ENCODE measurements at regions not wholly inside any gene's neighbourhood (a gene's known extent, or its start where the extent isn't known, plus 50 kb on each side); places are given as distances from the start of the nearest gene placed in this dataset.
"Not testable (repeated sequence)": the region's sequence is repeated elsewhere in the genome, so short reads cannot be mapped to it uniquely, and the experiment has no call there.

DNA sequence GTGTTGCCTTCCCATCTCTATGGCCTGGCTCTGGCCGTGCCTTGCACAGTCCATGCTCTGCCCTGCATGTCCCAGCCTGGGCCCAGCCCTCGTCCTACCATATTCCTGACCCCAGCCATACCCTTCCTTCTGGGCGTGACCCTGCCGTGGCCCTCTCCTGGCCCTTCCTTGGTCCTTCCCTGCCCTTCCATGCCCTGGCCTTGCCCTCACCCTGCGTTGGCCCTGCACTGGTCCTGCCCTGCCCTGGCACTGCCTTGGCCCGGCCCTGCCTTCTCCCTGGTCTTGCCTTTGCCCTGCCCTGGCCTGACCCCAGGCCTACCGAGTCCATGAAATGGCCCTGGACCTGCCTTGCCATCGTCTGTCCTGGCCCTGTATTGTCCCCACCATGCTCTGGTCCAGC is 1561.8 kb downstream of the RPIA start:
- DNase-seq; H3K36me3 ChIP-seq; H3K9me3 ChIP-seq; H3K4me3 ChIP-seq; intact Hi-C loops (cut with DNase I); H3K27me3 ChIP-seq; H3K27ac ChIP-seq; H3K4me1 ChIP-seq: not testable (repeated sequence)
- 41 to 55% methylated on average over 3 to 7 of the region's 8 CpGs for WGBS, 2 donors

DNA sequence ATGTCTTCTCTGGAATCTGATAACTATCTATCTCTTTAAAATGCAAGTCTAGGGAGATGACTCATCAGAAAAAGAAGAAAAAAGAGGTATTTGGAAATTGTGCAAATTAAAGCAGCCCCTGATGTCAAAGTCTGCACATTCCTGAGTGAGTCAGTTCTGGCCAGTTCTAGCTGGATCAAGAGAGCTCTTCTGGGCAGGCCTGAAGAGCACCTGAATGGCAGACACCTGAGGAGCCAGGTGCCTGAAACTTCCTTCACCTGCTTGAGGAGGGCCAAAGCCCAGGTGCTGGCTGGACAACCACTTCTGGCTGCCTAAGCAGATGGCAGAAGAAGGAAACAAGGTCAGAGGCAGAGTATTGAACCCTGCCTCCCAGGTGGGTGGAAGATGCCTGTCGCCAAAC is 1575.4 kb downstream of the RPIA start:
- DNase-seq; intact Hi-C loops (cut with DNase I); H3K4me3 ChIP-seq; H3K27me3 ChIP-seq; H3K4me1 ChIP-seq; H3K36me3 ChIP-seq; H3K9me3 ChIP-seq; H3K27ac ChIP-seq: not testable (repeated sequence)
- 71% methylated on average over 1 of the region's 1 CpG; no CpG with 5 or more reads in 1 of the 2 donors for WGBS, 2 donors

DNA sequence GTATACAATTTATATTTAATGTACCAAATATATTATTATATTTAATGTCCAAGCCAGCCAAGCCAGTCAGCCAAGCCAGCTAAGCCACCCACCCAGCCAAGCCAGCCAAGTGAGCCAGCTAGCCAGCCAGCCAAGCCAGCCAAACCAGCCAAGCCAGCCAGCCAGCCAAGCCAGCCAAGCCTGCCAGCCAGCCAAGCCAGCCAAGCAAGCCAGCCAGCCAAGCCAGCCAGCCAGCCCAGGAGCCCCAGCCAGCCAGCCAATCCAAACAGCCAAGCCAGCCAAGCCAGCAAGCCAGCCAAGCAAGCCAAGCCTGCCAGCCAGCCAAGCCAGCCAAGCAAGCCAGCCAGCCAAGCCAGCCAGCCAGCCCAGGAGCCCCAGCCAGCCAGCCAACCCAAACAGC is 1596.3 kb downstream of the RPIA start:
- H3K4me3 ChIP-seq; H3K27ac ChIP-seq; H3K4me1 ChIP-seq; DNase-seq; intact Hi-C loops (cut with DNase I); H3K27me3 ChIP-seq; H3K36me3 ChIP-seq; H3K9me3 ChIP-seq: not testable (repeated sequence)

DNA sequence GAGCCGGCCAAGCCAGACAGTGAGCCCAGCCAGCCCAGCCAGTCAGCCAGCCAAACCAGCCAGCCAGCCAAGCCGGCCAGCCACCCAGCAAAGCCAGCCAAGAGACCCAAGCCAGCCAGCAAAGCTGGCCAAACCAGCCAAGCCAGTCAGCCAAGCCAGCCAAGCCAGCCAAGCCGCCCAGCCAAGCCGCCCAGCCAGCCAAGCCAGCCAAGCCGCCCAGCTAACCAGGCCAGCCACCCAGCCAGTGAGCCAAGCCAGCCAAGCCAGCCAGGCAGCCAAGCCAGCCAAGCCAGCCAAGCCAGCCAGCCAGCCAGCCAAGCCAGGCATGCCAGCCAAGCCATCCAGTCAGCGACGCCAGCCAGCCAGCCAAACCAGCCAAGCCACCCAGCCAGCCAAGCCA is 1596.9 kb downstream of the RPIA start:
- H3K4me1 ChIP-seq; H3K4me3 ChIP-seq; H3K36me3 ChIP-seq; intact Hi-C loops (cut with DNase I); H3K27ac ChIP-seq; DNase-seq; H3K9me3 ChIP-seq; H3K27me3 ChIP-seq: not testable (repeated sequence)
- no CpG with 5 or more reads among the region's 7 CpGs for WGBS, 2 donors

DNA sequence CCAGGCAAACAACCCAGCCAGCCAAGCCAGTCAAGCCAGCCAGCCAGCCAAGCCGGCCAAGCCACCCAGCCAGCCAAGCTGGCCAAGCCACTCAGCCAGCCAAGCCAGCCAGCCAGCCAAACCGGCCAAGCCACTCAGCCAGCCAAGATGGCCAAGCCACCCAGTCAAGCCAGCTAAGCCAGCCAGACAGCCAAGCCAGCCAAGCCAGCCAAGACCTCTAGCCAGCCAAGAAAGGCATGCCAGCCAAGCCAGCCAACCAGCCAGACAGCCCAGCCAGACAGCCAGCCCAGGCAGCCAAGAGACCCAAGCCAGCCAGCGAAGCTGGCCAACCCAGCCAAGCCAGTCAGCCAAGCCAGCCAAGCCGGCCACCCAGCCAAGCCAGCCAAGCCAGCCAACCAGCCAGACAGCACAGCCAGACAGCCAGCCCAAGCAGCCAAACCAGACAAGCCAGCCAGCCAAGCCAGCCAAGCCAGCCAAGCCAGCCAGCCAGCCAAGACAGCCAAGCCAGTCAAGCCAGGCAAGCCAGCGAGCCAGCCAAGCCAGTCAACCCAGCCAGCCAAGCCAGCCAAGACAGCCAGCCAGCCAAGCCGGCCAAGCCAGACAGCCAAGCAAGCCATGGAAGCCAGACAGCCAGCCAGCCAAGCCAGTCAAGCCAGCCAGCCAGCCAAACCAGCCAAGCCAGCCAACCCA is 1598.0 kb downstream of the RPIA start:
- H3K27ac ChIP-seq; H3K36me3 ChIP-seq; DNase-seq; H3K9me3 ChIP-seq; H3K4me3 ChIP-seq; intact Hi-C loops (cut with DNase I); H3K27me3 ChIP-seq; H3K4me1 ChIP-seq: not testable (repeated sequence)
- no CpG with 5 or more reads among the region's 6 CpGs for WGBS, 2 donors

DNA sequence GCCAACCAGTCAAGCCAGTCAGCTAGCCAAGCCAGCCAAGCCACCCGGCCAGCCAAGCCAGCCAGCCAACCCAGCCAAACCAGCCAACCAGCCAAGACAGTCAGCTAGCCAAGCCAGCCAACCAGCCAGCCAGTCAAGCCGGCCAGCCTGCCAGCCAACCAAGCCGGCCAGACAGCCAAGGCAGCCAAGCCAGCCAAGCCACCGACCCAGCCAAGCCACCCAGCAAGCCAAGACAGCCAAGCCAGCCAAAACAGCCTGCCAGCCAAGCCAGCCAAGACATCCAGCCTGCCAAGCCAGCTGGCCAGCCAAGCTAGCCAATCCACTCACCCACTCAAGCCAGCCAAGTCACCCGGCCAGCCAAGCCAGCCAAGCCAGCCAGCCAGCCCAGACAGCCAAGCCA is 1599.2 kb downstream of the RPIA start:
- DNase-seq; H3K27ac ChIP-seq; H3K4me3 ChIP-seq; intact Hi-C loops (cut with DNase I); H3K36me3 ChIP-seq; H3K27me3 ChIP-seq; H3K9me3 ChIP-seq; H3K4me1 ChIP-seq: not testable (repeated sequence)
- 80% methylated on average over 1 of the region's 5 CpGs; no CpG with 5 or more reads in 1 of the 2 donors for WGBS, 2 donors

DNA sequence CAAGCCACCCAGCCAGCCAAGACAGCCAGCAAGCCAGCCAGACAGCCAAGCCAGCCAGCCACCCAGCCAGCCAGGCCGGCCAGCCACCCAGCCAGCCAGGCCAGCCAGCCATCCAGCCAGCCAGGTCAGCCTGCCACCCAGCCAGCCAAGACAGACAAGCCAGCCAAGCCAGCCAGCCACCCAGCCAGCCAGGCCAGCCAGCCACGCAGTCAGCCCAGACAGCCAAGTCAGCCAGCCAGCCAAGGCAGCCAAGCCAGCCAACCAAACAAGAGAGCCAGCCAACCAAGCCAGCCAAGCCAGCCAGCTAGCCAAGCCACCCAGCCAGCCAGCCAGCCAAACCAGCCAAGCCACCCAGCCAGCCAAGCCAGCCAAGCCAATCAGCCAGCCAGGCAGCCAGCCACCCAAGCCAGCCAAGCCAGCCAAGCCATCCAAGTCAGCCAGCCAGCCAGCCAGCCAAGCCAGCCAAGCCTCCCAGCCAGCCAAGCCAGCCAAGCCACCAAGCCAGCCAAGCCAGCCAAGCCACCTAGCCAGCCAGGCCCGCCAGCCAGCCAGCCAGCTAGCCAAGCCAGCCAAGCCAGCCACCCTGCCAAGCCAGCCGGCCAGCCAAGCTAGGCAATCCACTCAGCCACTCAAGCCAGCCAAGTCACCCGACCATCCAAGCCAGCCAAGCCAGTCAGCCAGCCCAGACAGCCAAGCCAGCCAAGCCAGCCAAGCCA is 1599.9 kb downstream of the RPIA start:
- no CpG with 5 or more reads among the region's 5 CpGs for WGBS, 2 donors
- intact Hi-C loops (cut with DNase I); H3K4me1 ChIP-seq; H3K4me3 ChIP-seq; H3K27ac ChIP-seq; DNase-seq; H3K36me3 ChIP-seq; H3K27me3 ChIP-seq: not testable (repeated sequence)
- H3K9me3 ChIP-seq, result peaks cover 0 to 13% (median 8%) of the 10 kb centered on the region in 3 donors

DNA sequence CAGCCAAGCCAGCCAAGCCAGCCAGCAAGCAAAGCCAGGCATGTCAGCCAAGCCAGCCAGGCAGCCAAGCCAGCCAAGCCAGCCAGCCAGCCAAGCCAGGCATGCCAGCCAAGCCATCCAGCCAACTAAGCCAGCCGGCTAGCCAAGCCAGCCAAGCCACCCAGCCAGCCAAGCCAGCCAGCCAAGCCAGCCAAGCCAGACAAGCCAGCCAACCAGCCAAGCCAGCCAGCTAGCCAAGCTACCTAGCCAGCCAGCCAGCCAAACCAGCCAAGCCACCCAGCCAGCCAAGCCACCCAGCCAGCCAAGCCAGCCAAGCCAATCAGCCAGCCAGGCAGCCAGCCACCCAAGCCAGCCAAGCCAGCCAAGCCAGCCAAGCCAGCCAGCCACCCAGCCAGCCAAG is 1600.5 kb downstream of the RPIA start:
- H3K36me3 ChIP-seq; H3K27ac ChIP-seq; intact Hi-C loops (cut with DNase I); H3K4me1 ChIP-seq; H3K4me3 ChIP-seq; H3K27me3 ChIP-seq; DNase-seq: not testable (repeated sequence)
- no CpG with 5 or more reads among the region's 1 CpG for WGBS, 2 donors
- H3K9me3 ChIP-seq, result peaks cover 0 to 13% (median 8%) of the 10 kb centered on the region in 3 donors

DNA sequence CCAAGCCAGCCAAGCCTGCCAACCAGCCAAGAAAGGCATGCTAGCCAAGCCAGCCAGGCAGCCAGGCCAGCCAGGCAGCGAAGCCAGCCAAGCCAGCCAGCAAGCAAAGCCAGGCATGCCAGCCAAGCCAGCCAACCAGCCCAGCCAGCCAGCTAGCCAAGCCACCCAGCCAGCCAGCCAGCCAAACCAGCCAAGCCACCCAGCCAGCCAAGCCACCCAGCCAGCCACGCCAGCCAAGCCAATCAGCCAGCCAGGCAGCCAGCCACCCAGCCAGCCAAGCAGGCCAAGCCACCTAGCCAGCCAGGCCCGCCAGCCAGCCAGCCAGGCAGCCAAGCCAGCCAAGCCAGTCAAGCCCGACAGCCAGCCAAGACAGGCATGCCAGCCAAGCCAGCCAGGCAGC is 1601.0 kb downstream of the RPIA start:
- H3K9me3 ChIP-seq, result peaks cover 0 to 13% (median 8%) of the 10 kb centered on the region in 3 donors
- H3K4me3 ChIP-seq; H3K4me1 ChIP-seq; H3K27ac ChIP-seq; H3K36me3 ChIP-seq; H3K27me3 ChIP-seq; intact Hi-C loops (cut with DNase I); DNase-seq: not testable (repeated sequence)
- 70% methylated on average over 2 of the region's 4 CpGs; no CpG with 5 or more reads in 1 of the 2 donors for WGBS, 2 donors

DNA sequence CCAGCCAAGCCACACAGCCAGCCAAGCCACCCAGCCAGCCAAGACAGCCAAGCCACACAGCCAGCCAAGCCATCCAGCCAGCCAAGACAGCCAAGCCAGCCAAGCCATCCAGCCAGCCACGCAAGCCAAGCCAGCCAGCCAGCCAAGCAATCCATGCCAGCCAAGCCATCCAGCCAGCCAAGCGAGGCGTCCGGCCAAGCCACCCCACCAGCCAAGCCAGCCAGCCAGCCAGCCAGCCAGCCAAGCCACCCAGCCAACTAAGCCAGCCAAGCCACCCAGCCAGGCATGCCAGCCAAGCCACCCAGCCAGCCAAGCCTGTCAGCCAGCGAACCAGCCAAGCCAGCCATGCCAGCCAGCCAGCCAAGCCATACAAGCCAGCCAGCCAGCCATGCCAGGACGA is 1601.8 kb downstream of the RPIA start:
- H3K36me3 ChIP-seq; H3K27ac ChIP-seq; H3K4me1 ChIP-seq; DNase-seq; intact Hi-C loops (cut with DNase I); H3K4me3 ChIP-seq; H3K27me3 ChIP-seq: not testable (repeated sequence)
- peaks cover 0 to 13% (median 8%) of the 10 kb centered on the region in 3 donors for H3K9me3 ChIP-seq
- WGBS, 2 donors, result 23% methylated on average over 2 of the region's 6 CpGs; no CpG with 5 or more reads in 1 of the 2 donors

DNA sequence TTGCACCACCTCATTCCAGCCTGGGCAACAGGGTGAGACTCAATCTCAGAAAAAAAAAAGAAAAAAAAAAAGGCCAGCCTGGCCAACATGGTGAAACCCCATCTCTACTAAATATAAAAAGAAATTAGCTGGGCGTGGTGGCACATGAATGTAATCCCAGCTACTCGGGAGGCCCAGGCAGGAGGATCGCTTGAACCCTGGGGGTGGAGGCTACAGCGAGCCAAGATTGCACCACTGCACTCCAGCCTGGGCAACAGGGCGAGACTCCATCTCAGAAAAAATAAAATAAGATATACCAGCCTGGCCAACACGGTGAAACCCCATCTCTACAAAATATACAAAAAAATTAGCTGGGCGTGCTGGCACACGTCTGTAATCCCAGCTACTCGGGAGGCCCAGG is 1602.3 kb downstream of the RPIA start:
- DNase-seq; H3K4me3 ChIP-seq; H3K27me3 ChIP-seq; intact Hi-C loops (cut with DNase I); H3K4me1 ChIP-seq; H3K27ac ChIP-seq; H3K36me3 ChIP-seq: not testable (repeated sequence)
- WGBS, 2 donors, result 86 to 92% methylated on average over 5 to 9 of the region's 9 CpGs
- H3K9me3 ChIP-seq, result peaks cover 0 to 13% (median 8%) of the 10 kb centered on the region in 3 donors

DNA sequence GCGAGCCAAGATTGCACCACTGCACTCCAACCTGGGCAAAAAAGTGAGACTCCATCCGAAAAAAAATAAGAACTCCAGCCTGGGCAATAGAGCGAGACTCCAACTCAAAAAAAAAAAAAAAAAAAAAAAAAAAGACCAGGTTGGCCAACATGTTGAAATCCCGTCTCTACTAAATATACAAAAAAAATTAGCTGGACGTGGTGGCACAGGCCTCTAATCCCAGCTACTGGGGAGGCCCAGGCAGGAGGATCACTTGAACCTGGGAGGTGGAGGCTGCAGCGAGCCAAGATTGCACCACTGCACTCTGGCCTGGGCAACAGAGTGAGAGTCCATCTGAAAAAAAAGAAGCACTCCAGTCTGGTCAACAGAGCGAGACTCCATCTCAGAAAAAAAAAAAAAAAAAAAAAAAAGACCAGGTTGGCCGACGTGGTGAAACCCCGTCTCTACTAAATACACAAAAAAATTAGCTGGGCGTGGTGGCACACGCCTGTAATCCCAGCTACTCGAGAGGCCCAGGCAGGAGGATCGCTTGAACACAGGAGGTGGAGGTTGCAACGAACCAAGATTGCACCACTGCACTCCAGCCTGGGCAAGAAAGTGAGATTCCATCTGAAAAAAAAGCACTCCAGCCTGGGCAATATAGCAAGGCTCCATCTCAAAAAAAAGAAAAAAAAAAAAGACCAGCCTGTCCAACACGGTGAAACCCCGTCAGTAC is 1603.7 kb downstream of the RPIA start:
- 83 to 90% methylated on average over 11 to 14 of the region's 17 CpGs for WGBS, 2 donors
- H3K27ac ChIP-seq; H3K4me1 ChIP-seq; DNase-seq; H3K4me3 ChIP-seq; intact Hi-C loops (cut with DNase I); H3K27me3 ChIP-seq; H3K36me3 ChIP-seq: not testable (repeated sequence)
- peaks cover 0 to 13% (median 8%) of the 10 kb centered on the region in 3 donors for H3K9me3 ChIP-seq

DNA sequence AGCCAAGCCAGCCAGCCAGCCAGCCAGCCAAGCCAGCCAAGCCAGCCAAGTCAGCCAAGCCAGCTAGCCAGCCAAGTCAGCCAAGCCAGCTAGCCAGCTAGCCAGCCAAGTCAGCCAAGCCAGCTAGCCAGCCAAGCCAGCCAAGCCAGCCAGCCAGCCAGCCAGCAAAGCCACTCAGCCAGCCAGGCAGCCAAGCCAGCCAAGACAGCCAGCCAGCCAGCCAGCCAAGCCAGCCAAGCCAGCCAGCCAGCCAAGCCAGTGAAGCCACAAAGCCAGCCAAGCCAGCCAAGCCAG is 1605.0 kb downstream of the RPIA start:
- DNase-seq; H3K4me1 ChIP-seq; H3K27me3 ChIP-seq; H3K36me3 ChIP-seq; H3K27ac ChIP-seq; H3K4me3 ChIP-seq; intact Hi-C loops (cut with DNase I): not testable (repeated sequence)
- peaks cover 0 to 13% (median 8%) of the 10 kb centered on the region in 3 donors for H3K9me3 ChIP-seq

Data from esophagus squamous epithelium (tissue), 5 donors.